ENCODE measurements at regions not wholly inside any gene's neighbourhood (a gene's known extent, or its start where the extent isn't known, plus 50 kb on each side); places are given as distances from the start of the nearest gene placed in this dataset.

DNA sequence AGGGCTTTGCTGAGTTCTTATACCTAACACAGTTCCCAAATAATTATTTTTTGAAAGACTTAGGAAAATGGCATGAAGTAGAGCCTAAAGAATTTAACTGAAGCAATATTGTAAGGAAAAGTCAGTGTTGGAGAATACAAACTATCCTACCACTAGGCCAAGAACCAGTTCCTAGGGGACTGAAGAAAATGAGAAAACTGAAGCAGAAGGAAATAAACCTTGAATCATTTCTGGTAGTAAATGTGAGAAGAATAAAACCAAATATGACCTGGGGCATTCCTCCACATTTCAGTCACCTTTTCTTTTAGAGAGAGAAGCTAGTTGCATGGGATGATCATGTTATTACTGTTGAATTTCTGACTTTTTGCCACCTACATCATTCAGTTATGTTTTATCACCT lies 1393.9 kb upstream of the C9orf72 start:
- TF ChIP-seq POLR2AphosphoS5 (IDR thresholded peaks at IDR 0.05), result no peak
- TF ChIP-seq, protein P1, sequence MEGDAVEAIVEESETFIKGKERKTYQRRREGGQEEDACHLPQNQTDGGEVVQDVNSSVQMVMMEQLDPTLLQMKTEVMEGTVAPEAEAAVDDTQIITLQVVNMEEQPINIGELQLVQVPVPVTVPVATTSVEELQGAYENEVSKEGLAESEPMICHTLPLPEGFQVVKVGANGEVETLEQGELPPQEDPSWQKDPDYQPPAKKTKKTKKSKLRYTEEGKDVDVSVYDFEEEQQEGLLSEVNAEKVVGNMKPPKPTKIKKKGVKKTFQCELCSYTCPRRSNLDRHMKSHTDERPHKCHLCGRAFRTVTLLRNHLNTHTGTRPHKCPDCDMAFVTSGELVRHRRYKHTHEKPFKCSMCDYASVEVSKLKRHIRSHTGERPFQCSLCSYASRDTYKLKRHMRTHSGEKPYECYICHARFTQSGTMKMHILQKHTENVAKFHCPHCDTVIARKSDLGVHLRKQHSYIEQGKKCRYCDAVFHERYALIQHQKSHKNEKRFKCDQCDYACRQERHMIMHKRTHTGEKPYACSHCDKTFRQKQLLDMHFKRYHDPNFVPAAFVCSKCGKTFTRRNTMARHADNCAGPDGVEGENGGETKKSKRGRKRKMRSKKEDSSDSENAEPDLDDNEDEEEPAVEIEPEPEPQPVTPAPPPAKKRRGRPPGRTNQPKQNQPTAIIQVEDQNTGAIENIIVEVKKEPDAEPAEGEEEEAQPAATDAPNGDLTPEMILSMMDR (IDR thresholded peaks at IDR 0.05), result no peak
- no peak for TF ChIP-seq POLR2A (IDR thresholded peaks at IDR 0.05)

Data from prostate gland (tissue), 2 donors.